HG03520 (cell line): ENCODE measurements at regions not wholly inside any gene's neighbourhood (a gene's known extent, or its start where the extent isn't known, plus 50 kb on each side); places are given as distances from the start of the nearest gene placed in this dataset.

Experiments
- ATAC-seq: cut with Tn5 transposase; IDR thresholded peaks from one replicate; pipeline ENCODE4 v1.9.1; 2021; ENCODE audit warnings: mild to moderate bottlenecking, moderate library complexity; ENCODE audit not compliant: unreplicated experiment

- ATAC-seq, result no peak
Measured at GRCh38 chr7:121575194-121575765, 179.2 kb upstream of the FAM3C start.

DNA sequence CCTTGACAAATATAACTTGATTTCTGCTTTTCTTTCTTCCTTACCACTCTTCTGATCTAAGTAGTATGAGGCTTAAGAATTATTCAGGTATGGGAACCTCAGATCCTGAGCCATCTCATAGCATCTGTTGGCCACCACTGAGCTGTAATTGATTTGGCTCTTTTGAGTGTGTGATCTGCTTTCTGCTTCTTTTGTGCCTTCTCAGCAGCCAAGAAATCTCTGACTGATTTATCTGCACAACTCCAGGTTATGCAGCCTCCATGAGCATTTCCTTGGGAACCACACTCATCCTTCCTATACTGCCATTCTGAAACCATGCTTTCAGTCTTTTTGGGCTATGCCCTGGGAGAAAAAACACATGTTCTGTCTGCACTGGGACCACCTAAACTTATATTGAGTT is 178.0 kb upstream of the FAM3C start:
- ATAC-seq, result no peak

DNA sequence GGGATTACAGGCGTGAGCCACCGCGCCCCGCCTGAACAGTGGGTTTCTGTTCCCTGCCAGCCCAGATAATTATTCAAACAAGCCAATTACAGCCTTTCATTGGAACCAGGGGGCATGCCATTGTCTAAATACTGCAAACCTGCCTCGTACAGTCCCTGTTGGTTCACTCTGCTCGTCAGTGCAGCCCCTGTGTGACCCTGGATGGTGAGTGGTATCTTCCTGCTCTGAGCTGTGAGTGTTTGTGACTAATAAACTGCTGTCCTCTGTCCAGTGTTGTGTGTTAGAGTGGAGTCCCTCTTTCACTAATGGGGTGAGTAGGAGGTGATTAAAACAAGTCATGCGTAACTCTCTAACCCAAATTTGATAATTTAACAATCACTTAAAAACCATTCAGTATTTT is 176.5 kb upstream of the FAM3C start:
- ATAC-seq, result no peak

- no peak for ATAC-seq
Measured at GRCh38 chr7:121570365-121570764, 174.3 kb upstream of the FAM3C start.

GRCh38 chr7:121563177-121563576 is 167.1 kb upstream of the FAM3C start:
- ATAC-seq, result no peak

GRCh38 chr7:121562259-121562658 is 166.2 kb upstream of the FAM3C start:
- no peak for ATAC-seq

DNA sequence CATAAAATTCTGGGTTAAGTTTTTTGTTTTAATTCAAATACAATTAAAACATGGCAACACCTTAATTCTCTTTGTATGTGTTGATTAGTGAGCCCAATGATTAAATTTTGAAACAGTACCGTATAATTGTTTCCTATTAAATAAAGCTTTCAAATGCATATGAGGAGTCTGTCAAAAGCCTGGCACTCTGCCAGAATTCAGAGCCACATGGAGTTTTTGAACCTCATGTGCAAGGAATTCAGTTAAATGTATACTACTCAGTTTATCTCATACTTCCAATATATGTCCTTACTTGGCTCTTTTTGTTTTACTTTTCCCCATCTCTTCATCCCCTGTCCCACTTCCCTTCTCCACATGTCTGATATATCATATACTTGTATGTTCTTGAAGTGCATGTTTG is 165.6 kb upstream of the FAM3C start:
- no peak for ATAC-seq

GRCh38 chr7:121560267-121560990 is 164.3 kb upstream of the FAM3C start:
- ATAC-seq, result no peak

DNA sequence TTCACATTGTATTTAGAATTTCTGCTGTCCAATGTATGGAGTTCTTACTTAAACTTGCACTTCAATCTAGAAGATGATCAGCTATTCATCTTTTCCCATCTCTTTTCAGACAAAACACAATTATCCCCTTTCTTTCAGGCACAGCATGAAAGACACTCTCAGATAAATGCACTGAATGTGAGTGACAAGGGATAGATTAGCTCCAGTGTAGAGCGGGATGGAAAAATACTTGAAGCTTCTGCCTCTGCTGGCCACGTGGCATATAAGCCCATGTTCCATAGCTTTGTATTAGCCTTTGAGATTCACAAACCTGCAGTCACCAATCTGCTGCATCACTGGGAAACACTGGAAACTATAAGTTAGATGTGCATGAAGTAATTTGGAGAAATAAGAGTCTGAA is 162.2 kb upstream of the FAM3C start:
- no peak for ATAC-seq

- ATAC-seq, result no peak
Measured at GRCh38 chr7:121557034-121557892, 161.2 kb upstream of the FAM3C start.

DNA sequence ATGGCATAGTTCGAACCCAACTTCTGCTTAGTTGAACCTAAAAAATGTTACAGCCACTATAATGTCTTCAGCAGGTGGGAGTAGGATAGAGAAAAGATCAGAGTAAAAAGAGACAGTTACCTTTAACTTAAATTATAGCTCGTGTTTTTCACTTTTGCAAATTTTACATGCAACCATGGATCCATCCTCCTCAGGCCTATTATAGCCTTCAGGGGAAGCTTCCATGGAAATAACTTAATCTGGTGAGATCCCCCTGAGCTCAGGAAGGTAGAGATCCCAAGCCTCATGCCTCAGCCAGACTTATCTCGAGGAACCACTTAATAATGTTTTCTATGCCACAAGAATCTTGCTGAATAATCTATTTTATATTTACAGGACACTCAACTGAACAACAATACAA is 159.4 kb upstream of the FAM3C start:
- ATAC-seq, result no peak

GRCh38 chr7:121547544-121548092 is 151.5 kb upstream of the FAM3C start:
- peak; percentile 78 for ATAC-seq

DNA sequence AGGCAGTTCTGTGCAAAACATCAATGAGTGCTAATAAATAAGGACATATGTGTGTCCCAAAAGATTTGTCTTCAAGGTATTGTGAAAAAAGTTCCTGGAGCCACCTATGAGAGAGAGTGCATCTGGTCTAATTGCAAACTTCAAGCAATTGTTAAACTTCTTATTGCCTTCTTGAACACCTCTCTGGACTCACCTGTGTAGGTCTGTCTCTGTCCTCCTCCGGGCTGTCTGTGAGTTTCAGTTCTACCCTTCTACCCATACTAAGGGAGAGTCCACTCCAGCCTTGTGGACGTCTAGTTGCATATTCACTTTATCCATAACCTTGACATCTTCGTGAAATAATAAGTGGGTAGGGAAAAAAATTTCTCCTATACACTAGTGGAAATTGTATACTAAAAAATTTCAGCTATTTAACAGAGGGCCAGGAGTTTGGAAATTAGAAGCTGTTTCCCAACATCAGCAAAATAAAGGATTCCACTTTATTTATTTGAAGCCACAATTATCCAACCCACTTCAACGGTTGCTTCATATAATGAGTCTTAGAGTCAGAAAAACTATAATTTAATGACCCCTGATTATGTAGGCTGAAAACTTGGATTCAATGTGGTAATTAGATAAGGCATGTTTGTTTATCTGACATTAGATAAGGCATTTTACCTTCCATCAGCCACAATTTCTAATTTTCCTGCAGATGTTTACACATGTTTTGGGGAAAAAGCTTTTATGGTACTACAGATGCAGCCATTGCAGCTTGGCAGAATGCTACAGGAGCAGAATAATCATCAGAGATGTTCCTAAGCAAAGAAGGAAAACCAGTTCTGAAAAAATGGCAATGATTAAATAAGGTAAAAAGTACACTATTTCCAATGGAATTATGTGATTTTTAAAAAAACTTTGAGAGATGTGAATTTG is 150.8 kb upstream of the FAM3C start:
- no peak for ATAC-seq

DNA sequence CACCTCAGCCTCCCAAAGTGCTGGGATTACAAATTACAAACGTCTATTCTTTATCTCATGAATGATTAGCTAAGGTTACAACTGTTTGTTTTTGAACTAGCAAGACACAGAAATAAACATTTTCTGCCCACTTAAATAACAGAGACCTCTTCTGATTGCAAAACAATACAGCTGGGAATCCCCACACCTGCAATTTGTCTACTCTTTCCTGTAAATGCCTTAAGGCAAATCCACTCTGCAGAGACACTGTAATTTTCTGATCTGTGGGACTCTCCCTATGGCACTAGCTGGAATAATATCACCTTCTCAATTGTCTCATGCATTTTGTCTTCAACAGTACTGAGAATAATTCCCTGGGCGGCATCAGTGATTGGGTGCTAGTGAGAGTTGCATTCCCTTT is 149.3 kb upstream of the FAM3C start:
- no peak for ATAC-seq

DNA sequence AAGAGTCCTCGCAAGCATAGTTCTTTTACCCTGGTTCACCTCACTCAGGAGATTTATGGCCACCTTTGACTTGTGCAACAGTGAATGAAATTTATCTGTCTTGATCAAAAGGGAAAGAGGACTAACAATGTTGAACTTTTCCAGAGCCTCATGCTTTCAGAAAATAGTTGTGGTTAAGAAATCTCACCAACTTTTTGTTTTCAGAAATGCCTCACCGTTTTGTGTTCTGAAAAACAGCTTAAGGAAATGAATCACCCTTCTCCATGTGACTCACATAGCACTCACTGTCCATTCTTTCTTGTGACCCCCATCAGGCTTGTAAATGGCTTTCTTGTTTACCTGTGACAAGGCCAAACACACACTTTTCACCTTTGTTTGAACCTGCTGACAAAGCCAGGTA is 148.6 kb upstream of the FAM3C start:
- peak; percentile 72 for ATAC-seq

- ATAC-seq, result no peak
Measured at GRCh38 chr7:121544238-121544637, 148.1 kb upstream of the FAM3C start.

DNA sequence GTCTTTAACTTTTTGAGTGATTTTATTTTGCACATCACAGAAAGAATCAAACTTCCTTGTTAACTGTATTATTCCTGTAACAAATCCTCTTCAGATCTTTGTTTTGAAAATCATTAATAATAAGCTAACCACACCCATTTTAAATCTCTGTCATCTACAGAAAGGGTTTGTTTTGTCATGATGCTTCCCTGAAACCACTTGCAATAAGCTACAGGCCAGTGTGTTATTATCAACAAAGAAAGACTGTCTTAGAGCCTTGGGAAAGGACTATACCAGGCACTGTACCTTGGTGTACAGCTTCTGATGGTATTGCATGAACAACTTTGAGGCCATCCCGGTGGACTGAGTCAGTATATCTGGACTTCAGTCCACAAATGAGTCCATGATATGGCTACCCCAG is 145.3 kb upstream of the FAM3C start:
- ATAC-seq, result no peak

GRCh38 chr7:121540138-121540537 is 144.0 kb upstream of the FAM3C start:
- no peak for ATAC-seq

GRCh38 chr7:121537031-121537430 is 140.9 kb upstream of the FAM3C start:
- ATAC-seq, result no peak

DNA sequence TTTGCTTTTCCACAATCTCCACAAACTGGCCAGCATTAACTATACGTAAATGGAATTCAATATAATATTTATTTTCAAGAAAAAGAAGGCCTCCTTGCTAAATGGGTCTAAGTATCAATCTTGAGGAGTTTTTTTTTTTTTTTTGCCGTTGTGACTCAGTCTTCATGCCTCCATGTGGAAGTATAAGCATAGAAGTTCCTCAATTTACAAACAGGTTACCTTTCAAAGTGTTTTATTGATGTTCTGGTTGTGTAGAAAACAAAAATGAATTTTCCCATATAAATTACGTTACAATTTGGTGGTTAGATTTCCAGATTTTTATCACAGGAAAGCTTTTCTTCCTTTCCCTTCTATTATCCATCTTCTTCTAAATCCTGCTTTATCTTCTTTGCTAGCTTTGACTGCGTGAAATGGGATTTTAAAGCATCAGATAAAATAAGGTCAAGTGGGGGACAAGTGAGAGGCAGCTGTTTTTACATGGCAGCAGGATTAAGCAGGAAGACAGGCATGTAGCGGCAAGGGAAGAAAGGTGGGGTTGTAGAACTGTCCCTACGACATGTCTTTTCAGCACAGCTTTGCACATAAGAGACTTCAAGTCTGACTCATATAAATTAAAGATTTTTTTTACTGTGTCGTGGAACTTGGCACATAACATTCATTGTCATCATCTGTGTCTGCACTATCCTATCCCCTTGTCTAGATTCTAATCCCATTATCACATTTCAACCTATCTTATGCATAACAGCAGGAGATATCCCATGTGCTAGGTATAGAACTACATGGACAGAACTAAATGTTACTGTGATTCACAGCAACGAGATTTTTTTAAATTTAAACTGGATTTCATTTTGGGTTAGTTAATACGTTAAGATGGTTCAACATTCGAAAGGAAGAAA is 135.3 kb upstream of the FAM3C start:
- no peak for ATAC-seq
